IMR-90 (cell line): ENCODE measurements at regions not wholly inside any gene's neighbourhood (a gene's known extent, or its start where the extent isn't known, plus 50 kb on each side); places are given as distances from the start of the nearest gene placed in this dataset.

Experiments
- ATAC-seq: fragments of 200-7000 bp; cut with Tn5 transposase; 2 replicates; pipeline ENCODE4 v1.9.1; 2020; ENCODE audit warnings: low read depth, mild to moderate bottlenecking, moderate library complexity
- BruUV-seq: library from RNA; stranded (reverse); fragments of 400-500 nt; replicated peaks from 2 replicates; lab custom pipeline; 2021; lab: Mats Ljungman, UMichigan
- CTCF ChIA-PET: fragments of 300-600 bp; formaldehyde crosslinking; extraction: SDS; loops from one replicate; lab custom pipeline; 2021; ENCODE audit warnings: antibody characterized with exemption; lab: Yijun Ruan, JAX
- POLR2A ChIA-PET: fragments of 300-600 bp; sonication (Branson Sonifier 250); formaldehyde crosslinking; loops from one replicate; lab custom pipeline; 2022; ENCODE audit warnings: antibody characterized with exemption; ENCODE audit not compliant: unreplicated experiment; lab: Charles Lee
- DNase-seq: peaks from one replicate; pipeline ENCODE4 v3.0.0; 2013
- H2AFZ ChIP-seq: replicated peaks from 2 replicates; pipeline ENCODE3; 2013; ENCODE audit warnings: low read length, mild to moderate bottlenecking; ENCODE audit not compliant: poor library complexity
- H2AK5ac ChIP-seq: 2 replicates; pipeline ENCODE4 v1.6.1; 2013; ENCODE audit warnings: low read depth, low read length, inconsistent platforms
- H2AK9ac ChIP-seq: replicated peaks from 2 replicates; pipeline ENCODE3; 2013; ENCODE audit warnings: mild to moderate bottlenecking, low read depth, low read length, moderate library complexity; ENCODE audit not compliant: poor library complexity
- H2BK120ac ChIP-seq: 2 replicates; pipeline ENCODE4 v1.6.1; 2013; ENCODE audit warnings: low read depth, low read length, inconsistent platforms
- H2BK15ac ChIP-seq: 3 replicates; pipeline ENCODE4 v1.6.1; 2013; ENCODE audit warnings: low read depth, low read length, inconsistent platforms
- H2BK20ac ChIP-seq: 2 replicates; pipeline ENCODE4 v1.6.1; 2013; ENCODE audit warnings: low read depth, mild to moderate bottlenecking, inconsistent platforms, low read length, moderate library complexity
- H2BK5ac ChIP-seq: 2 replicates; pipeline ENCODE4 v1.6.1; 2013; ENCODE audit warnings: mild to moderate bottlenecking, low read depth, low read length, inconsistent platforms; ENCODE audit not compliant: poor library complexity, severe bottlenecking
- H3K14ac ChIP-seq: replicated peaks from 2 replicates; pipeline ENCODE4 v1.6.1; 2013; ENCODE audit warnings: low read depth, low read length, inconsistent platforms
- H3K18ac ChIP-seq: 2 replicates; pipeline ENCODE4 v1.6.1; 2013; ENCODE audit warnings: low read depth, low read length, control low read depth
- H3K23ac ChIP-seq: 2 replicates; pipeline ENCODE4 v1.6.1; 2013; ENCODE audit warnings: low read depth, low read length, inconsistent platforms
- H3K27ac ChIP-seq: 2 replicates; pipeline ENCODE4 v1.5.1; 2013; ENCODE audit warnings: mild to moderate bottlenecking, control low read depth, low read length; ENCODE audit not compliant: insufficient read depth
- H3K27me3 ChIP-seq: 2 replicates; pipeline ENCODE4 v1.6.1; 2013; ENCODE audit warnings: low read length; ENCODE audit not compliant: control insufficient read depth, insufficient read depth
- H3K36me3 ChIP-seq: 2 replicates; pipeline ENCODE4 v1.6.1; 2013; ENCODE audit warnings: low read length, mixed read lengths; ENCODE audit not compliant: control insufficient read depth, insufficient read depth
- H3K4ac ChIP-seq: 2 replicates; pipeline ENCODE4 v1.6.1; 2013; ENCODE audit warnings: low read depth, low read length, inconsistent platforms
- H3K4me1 ChIP-seq: 2 replicates; pipeline ENCODE4 v1.6.1; 2013; ENCODE audit warnings: low read length, mixed read lengths; ENCODE audit not compliant: control insufficient read depth, insufficient read depth
- H3K4me2 ChIP-seq: 2 replicates; pipeline ENCODE4 v1.6.1; 2013; ENCODE audit warnings: low read depth, mild to moderate bottlenecking, control low read depth, low read length, moderate library complexity
- H3K4me3 ChIP-seq: 2 replicates; pipeline ENCODE4 v1.5.1; 2013; ENCODE audit warnings: low read depth, mild to moderate bottlenecking, control low read depth, low read length, moderate library complexity; ENCODE audit not compliant: insufficient read depth
- H3K56ac ChIP-seq: 2 replicates; pipeline ENCODE4 v1.6.1; 2013; ENCODE audit warnings: low read length, inconsistent platforms; ENCODE audit not compliant: insufficient read depth; ENCODE audit errors: extremely low read depth
- H3K79me1 ChIP-seq, 2 experiments: 2 replicates each; pipeline ENCODE4 v1.6.1; 2013; ENCODE audit warnings: low read length in 2 of 2, inconsistent platforms in 1 of 2, low read depth in 1 of 2
- H3K9ac ChIP-seq: 2 replicates; pipeline ENCODE4 v1.6.1; 2013; ENCODE audit warnings: low read depth, low read length, control low read depth
- H3K9me1 ChIP-seq: 2 replicates; pipeline ENCODE4 v1.6.1; 2013; ENCODE audit warnings: low read length, inconsistent platforms; ENCODE audit not compliant: insufficient read depth
- H3K9me3 ChIP-seq: 2 replicates; pipeline ENCODE4 v1.6.1; 2013; ENCODE audit warnings: low read length; ENCODE audit not compliant: control insufficient read depth, insufficient read depth
- H4K20me1 ChIP-seq: 2 replicates; pipeline ENCODE4 v1.6.1; 2013; ENCODE audit warnings: low read length, inconsistent platforms; ENCODE audit not compliant: insufficient read depth
- H4K5ac ChIP-seq: 2 replicates; pipeline ENCODE4 v1.6.1; 2013; ENCODE audit warnings: mild to moderate bottlenecking, low read depth, low read length, control low read depth
- H4K8ac ChIP-seq, 2 experiments: 2 replicates each; pipeline ENCODE4 v1.6.1; 2013; ENCODE audit warnings: low read depth in 2 of 2, low read length in 2 of 2, control low read depth in 1 of 2, inconsistent platforms in 1 of 2
- H4K91ac ChIP-seq: 2 replicates; pipeline ENCODE4 v1.6.1; 2013; ENCODE audit warnings: low read depth, low read length, inconsistent platforms; ENCODE audit not compliant: insufficient read depth
- BHLHE40 ChIP-seq: fragments of 150-350 bp; IDR thresholded peaks from 2 replicates; pipeline ENCODE4 v1.6.1; 2016; ENCODE audit warnings: mild to moderate bottlenecking, low read depth, low read length
- CEBPB ChIP-seq: IDR thresholded peaks from 2 replicates; pipeline ENCODE4 v1.6.1; 2012; ENCODE audit warnings: low read depth, low read length, improper control_type of control experiment
- CHD1 ChIP-seq: IDR thresholded peaks from 2 replicates; pipeline ENCODE4 v1.6.1; 2012; ENCODE audit warnings: low read depth, low read length, improper control_type of control experiment
- CTCF ChIP-seq: conservative IDR thresholded peaks from 2 replicates; pipeline ENCODE4 v1.5.1; 2012; ENCODE audit warnings: mild to moderate bottlenecking, low read depth, low read length, improper control_type of control experiment
- MAFK ChIP-seq: IDR thresholded peaks from 2 replicates; pipeline ENCODE4 v1.6.1; 2012; ENCODE audit warnings: low read depth, low read length, improper control_type of control experiment
- MAZ ChIP-seq: IDR thresholded peaks from 2 replicates; pipeline ENCODE4 v1.6.1; 2012; ENCODE audit warnings: low read depth, mild to moderate bottlenecking, low read length, improper control_type of control experiment, moderate library complexity, borderline replicate concordance
- MXI1 ChIP-seq: IDR thresholded peaks from 2 replicates; pipeline ENCODE4 v1.6.1; 2012; ENCODE audit warnings: low read depth, mild to moderate bottlenecking, low read length, moderate library complexity, borderline replicate concordance
- NFE2L2 ChIP-seq: fragments of 150-350 bp; IDR thresholded peaks from 2 replicates; pipeline ENCODE4 v1.6.1; 2016; ENCODE audit warnings: low read depth, mild to moderate bottlenecking, low read length
- POLR2A ChIP-seq: IDR thresholded peaks from 2 replicates; pipeline ENCODE4 v1.6.1; 2012; ENCODE audit warnings: mild to moderate bottlenecking, low read depth, low read length
- RAD21 ChIP-seq: IDR thresholded peaks from 2 replicates; pipeline ENCODE4 v1.6.1; 2012; ENCODE audit warnings: low read length, improper control_type of control experiment
- RCOR1 ChIP-seq: IDR thresholded peaks from 2 replicates; pipeline ENCODE4 v1.6.1; 2012; ENCODE audit warnings: mild to moderate bottlenecking, low read length, improper control_type of control experiment; ENCODE audit not compliant: insufficient replicate concordance
- SMC3 ChIP-seq: fragments of 150-350 bp; IDR thresholded peaks from 2 replicates; pipeline ENCODE4 v1.6.1; 2016; ENCODE audit warnings: low read depth, mild to moderate bottlenecking, antibody characterized with exemption, low read length, moderate library complexity
- WGBS, 2 experiments: methylation state at CpG; one replicate each; pipeline versions ENCODE4 v1.1.5 to v1.1.7; 2013; ENCODE audit warnings: missing lambda C conversion rate in 2 of 2; ENCODE audit not compliant: insufficient read length in 1 of 2; ENCODE audit errors: extremely low coverage in 2 of 2; 5-methylcytosine and 5-hydroxymethylcytosine counted together
- dilution Hi-C: fragments of 300-500 bp; cut with HindIII; formaldehyde crosslinking; loops from one replicate; pipeline ENCODE4 v1.14.3; 2018; ENCODE audit warnings: low sequenced_read_pairs; ENCODE audit not compliant: unreplicated experiment
- in situ Hi-C: fragments of 300-500 bp; cut with MboI; formaldehyde crosslinking; loops from 3 replicates; pipeline ENCODE4 v1.14.3; 2019; ENCODE audit warnings: low sequenced_read_pairs, inconsistent platforms, mixed read lengths
- intact Hi-C: fragments of 100-400 bp; cut with micrococcal nuclease; formaldehyde crosslinking; loops from 2 replicates; pipeline ENCODE4 v1.10.0; 2022
- TF ChIP-seq, protein P1 (sequence below): fragments of 150-350 bp; IDR thresholded peaks from 2 replicates; pipeline ENCODE4 v1.6.1; 2017; ENCODE audit warnings: mild to moderate bottlenecking, antibody characterized with exemption, low read length, low read depth

GRCh38 chr3:152040319-152040718 is 166.9 kb downstream of the SUCNR1 start:
- Histone ChIP-seq H3K9me3 (no peaks in the 10 kb centered on the region; the same call in 1 of the 2 replicates), H2BK120ac (no peak overlapping the region), H2BK20ac (no peak overlapping the region), H4K5ac (no peak overlapping the region; the same call in 1 of the 2 replicates), H4K20me1 (no peaks in the 10 kb centered on the region), H2BK15ac (no peak overlapping the region), H3K27ac (no peak overlapping the region), H3K79me1 (no peaks in the 10 kb centered on the region), H2AFZ (no peak overlapping the region), H3K9ac (no peak overlapping the region), H3K4me3 (no peak overlapping the region), H3K4me1 (no peaks in the 10 kb centered on the region), H4K8ac (no peak overlapping the region), H3K4me2 (no peak overlapping the region), H3K27me3 (no peaks in the 10 kb centered on the region), H4K91ac (no peak overlapping the region), H2AK5ac (no peak overlapping the region), H3K9me1 (no peaks in the 10 kb centered on the region), H2AK9ac (no peak overlapping the region), H3K56ac (no peak overlapping the region), H2BK5ac (no peak overlapping the region), H3K14ac (no peak overlapping the region), H3K36me3 (no peaks in the 10 kb centered on the region), H3K23ac (no peak overlapping the region), H3K4ac (no peak overlapping the region), H3K18ac (no peak overlapping the region)
- dilution Hi-C loops (no loop called here), in situ Hi-C loops (no loop called here), intact Hi-C loops (no loop called here)
- BruUV-seq, result no TSS peak
- no peak for DNase-seq
- WGBS, 2 experiments, result no CpG with 5 or more reads among the region's 1 CpG
- ChIA-PET POLR2A (no interaction called here), CTCF (no interaction called here)
- ATAC-seq, result no peak
- TF ChIP-seq, protein P1, sequence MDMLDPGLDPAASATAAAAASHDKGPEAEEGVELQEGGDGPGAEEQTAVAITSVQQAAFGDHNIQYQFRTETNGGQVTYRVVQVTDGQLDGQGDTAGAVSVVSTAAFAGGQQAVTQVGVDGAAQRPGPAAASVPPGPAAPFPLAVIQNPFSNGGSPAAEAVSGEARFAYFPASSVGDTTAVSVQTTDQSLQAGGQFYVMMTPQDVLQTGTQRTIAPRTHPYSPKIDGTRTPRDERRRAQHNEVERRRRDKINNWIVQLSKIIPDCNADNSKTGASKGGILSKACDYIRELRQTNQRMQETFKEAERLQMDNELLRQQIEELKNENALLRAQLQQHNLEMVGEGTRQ, result no peak
- TF ChIP-seq SMC3 (no peak), NFE2L2 (no peak), MAZ (no peak), RCOR1 (no peak), MXI1 (no peak), CTCF (no peak), MAFK (no peak), BHLHE40 (no peak), RAD21 (no peak), CEBPB (no peak), CHD1 (no peak), POLR2A (no peak)
